DMS 273 treated with DMSO at 0.1 percent for 48 hours (cell line): ENCODE measurements at regions not wholly inside any gene's neighbourhood (a gene's known extent, or its start where the extent isn't known, plus 50 kb on each side); places are given as distances from the start of the nearest gene placed in this dataset.

Source experiments
- DNase-seq: peaks from one replicate; lab custom pipeline; 2025; lab: John Stamatoyannopoulos, UW

GRCh38 chr10:78716043-78716660 is 352.6 kb upstream of the ZMIZ1 start:
- DNase-seq: no peak

- DNase-seq: no peak
Measured at GRCh38 chr10:78717200-78717599, 351.6 kb upstream of the ZMIZ1 start.

- DNase-seq: no peak
Measured at GRCh38 chr10:78718032-78718572, 350.7 kb upstream of the ZMIZ1 start.

GRCh38 chr10:78719276-78719675 is 349.5 kb upstream of the ZMIZ1 start:
- DNase-seq: no peak

- no peak for DNase-seq
Measured at GRCh38 chr10:78720091-78720490, 348.7 kb upstream of the ZMIZ1 start.

GRCh38 chr10:78721231-78721630 is 347.5 kb upstream of the ZMIZ1 start:
- DNase-seq: no peak

GRCh38 chr10:78724846-78725245 is 343.9 kb upstream of the ZMIZ1 start:
- DNase-seq: no peak

GRCh38 chr10:78726171-78726570 is 342.6 kb upstream of the ZMIZ1 start:
- no peak for DNase-seq

- no peak for DNase-seq
Measured at GRCh38 chr10:78727251-78727650, 341.5 kb upstream of the ZMIZ1 start.

- no peak for DNase-seq
Measured at GRCh38 chr10:78727728-78728127, 341.0 kb upstream of the ZMIZ1 start.

- DNase-seq: no peak
Measured at GRCh38 chr10:78728176-78728575, 340.6 kb upstream of the ZMIZ1 start.

- DNase-seq: no peak
Measured at GRCh38 chr10:78729366-78729765, 339.4 kb upstream of the ZMIZ1 start.

GRCh38 chr10:78729800-78730199 is 339.0 kb upstream of the ZMIZ1 start:
- no peak for DNase-seq

GRCh38 chr10:78730754-78731153 is 338.0 kb upstream of the ZMIZ1 start:
- DNase-seq: no peak

GRCh38 chr10:78731675-78732074 is 337.1 kb upstream of the ZMIZ1 start:
- no peak for DNase-seq

GRCh38 chr10:78732381-78732780 is 336.4 kb upstream of the ZMIZ1 start:
- DNase-seq: no peak

- peak; percentile 19 for DNase-seq
Measured at GRCh38 chr10:78736926-78737630, 331.7 kb upstream of the ZMIZ1 start.

GRCh38 chr10:78737883-78738856 is 330.6 kb upstream of the ZMIZ1 start:
- no peak for DNase-seq

GRCh38 chr10:78738861-78739260 is 329.9 kb upstream of the ZMIZ1 start:
- no peak for DNase-seq

GRCh38 chr10:78739444-78740053 is 329.2 kb upstream of the ZMIZ1 start:
- DNase-seq: no peak

- no peak for DNase-seq
Measured at GRCh38 chr10:78740976-78741915, 327.5 kb upstream of the ZMIZ1 start.
